ENCODE measurements at regions not wholly inside any gene's neighbourhood (a gene's known extent, or its start where the extent isn't known, plus 50 kb on each side); places are given as distances from the start of the nearest gene placed in this dataset.
"Not testable (repeated sequence)": the region's sequence is repeated elsewhere in the genome, so short reads cannot be mapped to it uniquely, and the experiment has no call there.

DNA sequence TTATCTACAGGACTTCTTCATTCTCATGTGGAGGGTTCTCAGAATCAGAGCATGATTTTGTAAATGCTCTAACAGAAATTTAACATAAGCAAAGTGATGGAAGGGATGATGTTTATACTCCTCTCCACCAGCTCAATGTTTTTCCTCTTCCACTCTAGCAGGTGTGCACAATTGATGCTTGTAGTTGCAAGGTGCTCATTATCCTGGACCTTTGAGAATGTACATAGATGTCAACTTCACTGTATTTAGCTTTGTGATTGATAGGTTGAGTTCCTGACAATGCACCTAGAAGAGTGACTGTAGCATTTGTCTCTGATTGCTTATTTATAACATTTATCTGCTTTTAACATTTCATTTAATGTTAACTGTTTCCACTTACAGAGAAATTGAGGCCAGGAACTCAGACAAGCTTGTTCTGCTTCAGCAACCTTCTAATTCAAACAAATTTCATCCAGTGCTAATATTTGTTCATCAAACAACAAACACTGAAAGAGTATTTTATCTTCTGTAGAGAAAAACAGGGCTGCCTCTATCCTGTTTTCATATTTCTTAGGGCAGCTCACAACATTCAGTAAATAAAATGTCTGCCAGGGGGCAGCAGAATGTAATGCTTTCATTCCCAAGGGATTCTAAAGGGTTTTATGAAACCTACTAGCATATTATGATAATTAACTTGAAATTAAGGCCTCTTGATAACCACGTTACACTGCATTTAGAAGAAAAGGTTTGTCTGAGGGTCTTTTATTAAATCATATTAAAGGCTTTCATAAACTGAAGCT is 127.9 kb upstream of the NOL4 start:
- no peak for DNase-seq (ENCODE audit: low read depth)

DNA sequence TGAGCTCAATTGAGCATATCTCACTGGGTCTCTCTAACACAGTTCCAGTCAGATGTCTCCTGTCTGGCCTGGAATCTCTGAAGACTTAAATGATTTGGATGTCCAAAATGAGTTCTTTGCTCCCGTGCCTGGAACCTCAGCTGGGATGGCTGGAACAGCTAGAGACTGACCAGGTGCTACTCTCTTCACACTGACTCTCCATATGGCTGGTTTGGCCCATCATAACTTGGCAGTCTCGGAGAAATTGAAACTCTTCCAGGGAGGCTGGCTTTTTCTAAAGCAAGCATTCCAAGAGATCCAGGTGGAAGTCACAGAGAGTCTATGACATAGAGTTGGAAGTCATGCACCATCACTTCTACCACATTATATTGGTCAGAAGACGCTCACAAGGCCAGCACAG is 129.6 kb upstream of the NOL4 start:
- DNase-seq (ENCODE audit: low read depth), result no peak

DNA sequence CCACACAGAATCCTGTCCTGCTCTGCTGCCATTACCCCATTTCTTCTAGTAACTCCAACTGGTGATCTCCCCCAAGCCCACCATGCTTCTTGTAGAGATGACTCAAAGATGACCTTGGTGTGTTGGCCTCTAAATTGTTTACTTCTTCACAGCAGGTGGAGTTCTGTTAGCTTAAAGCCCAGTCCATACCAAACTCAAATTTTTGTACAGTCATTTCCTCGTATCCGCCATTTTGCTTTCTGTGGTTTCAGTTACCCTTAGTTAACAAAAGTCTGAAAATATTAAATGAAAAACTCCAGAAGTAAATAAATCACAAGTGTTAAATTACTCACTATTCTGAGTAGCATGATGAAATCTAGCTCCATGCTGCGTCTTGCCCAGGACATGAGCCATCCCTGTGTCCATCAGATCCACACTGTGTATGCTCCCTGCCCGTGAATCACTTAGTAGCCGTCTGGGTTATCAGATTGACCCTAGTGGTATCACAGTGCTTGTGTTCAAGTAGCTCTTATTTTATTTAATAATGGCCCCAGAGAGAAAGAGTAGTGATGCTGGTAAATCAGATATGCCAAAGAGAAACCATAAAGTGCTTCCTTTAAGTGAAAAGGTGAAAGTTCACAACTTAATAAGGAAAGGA is 133.3 kb upstream of the NOL4 start:
- no peak for DNase-seq (ENCODE audit: low read depth)

DNA sequence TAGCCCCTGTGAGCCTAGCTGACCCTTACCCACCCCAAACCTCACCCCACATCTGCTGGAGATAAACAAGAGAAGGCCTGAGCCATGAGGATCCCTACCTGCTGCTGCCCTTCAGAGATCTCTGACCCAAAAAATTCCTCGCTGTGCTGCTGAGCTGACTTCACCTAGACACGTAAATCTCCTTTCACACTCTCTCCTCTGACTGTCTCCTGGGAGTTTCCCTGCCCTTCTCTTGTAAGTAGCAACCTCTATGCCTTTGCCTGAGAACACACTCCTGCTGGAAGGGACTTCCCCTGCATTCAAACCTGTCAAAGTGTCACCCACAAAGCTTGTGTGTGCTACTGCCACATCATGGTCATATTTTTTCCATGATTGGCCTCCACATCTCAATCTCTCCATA is 134.2 kb upstream of the NOL4 start:
- DNase-seq (ENCODE audit: low read depth), result no peak

DNA sequence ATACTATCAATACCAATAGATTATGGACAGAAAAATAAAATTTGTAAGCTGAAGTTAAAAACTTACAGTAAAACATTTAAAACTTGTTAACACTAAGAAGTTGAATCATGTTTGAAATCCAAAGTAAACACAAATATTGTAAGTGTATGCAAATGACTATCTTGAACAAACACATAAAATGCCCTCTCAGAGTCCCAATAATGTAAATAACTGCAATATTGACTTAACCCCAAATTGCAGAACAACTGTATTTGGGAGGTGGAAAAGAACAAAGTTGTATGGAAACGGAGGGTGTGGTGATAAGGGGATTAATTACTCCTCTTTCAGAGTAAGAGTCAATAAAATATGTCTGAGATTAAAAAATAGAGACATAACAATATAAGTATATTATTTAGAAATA is 140.0 kb upstream of the NOL4 start:
- no peak for DNase-seq (ENCODE audit: low read depth)

DNA sequence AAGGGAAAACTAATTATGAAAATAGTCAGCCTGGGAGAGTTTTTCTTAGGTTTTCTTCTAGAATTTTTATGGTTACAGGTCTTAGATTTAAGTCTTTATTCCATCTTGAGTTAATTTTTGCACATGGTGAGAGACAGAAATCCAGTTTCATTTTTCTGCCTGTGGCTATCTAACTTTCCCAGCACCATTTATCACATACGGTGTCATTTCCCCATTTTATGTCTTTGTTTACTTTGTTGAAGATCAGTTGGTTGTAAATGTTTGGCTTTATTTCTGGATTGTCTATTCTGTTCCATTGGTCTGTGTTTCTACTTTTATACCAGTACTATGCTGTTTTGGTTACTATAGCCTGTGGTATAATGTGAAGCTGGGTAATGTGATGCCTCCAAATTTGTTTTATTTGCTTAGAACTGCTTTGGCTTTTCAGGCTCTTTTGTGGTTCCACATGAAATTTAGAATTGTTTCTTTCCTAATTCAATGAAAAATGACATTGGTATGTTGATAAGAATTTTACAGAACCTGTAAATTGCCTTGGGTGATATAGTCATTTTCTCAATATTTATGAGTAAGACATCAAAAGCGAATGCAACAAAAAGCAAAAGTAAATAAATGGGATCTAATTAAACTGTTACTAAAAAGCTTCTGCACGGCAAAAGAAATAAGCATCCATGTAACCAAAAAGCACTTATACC is 146.1 kb upstream of the NOL4 start:
- no peak for DNase-seq (ENCODE audit: low read depth)

DNA sequence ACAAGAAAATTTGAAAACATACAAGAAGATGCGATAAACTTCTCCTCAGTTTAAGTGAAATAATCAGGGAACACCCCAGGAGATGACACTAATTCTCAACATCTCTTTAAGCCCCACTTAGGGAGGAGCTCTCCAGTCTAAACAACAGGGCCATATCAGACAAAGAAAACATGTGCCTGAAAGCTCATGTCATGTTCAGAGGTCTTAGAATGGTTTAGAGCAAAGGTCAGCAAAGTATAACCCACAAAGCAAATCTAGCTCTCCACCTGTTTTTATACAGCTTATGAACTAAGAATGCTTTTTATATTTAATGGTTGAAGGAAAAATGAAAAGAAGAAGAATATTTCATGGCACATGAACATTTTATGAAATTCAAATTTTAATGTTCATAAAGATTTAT is 155.6 kb upstream of the NOL4 start:
- DNase-seq (ENCODE audit: low read depth), result no peak

DNA sequence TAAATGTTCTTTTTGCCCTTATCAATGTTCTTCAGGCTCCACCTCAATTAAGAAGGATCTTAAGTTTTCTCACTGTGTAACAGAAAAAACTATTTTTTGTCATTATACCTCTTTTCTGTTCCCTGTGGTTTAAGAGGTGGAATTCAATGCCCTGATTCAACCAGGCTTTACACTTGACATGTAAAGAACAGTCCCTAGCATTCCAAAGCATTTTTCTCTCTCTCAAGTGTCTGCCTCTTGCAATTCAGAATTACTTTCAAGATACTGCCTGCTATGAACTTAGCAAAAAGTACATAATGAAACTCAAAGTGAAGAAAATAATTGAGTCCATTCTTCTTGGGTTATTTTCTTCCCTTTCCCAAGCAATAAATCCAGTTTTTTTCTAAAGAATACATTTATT is 160.6 kb upstream of the NOL4 start:
- no peak for DNase-seq (ENCODE audit: low read depth)

DNA sequence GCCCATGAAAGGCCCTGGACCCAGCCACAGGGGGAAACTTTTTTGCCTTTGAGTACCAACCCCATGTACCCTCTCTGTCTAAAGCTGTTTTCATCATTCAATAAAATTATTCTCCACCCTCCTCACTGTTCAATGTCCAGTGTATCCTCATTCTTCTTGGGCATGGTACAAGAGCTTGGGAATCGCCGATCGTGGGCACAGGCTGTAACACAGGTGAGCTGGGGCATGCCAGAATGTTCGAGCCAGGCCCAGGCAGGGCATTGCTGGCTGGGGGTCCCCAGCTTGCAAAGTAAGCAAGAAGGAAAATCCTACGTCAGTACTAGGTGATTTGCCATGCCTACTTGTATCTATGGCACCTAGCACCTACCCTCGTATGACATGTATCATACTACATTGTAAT is 162.1 kb upstream of the NOL4 start:
- no peak for DNase-seq (ENCODE audit: low read depth)

DNA sequence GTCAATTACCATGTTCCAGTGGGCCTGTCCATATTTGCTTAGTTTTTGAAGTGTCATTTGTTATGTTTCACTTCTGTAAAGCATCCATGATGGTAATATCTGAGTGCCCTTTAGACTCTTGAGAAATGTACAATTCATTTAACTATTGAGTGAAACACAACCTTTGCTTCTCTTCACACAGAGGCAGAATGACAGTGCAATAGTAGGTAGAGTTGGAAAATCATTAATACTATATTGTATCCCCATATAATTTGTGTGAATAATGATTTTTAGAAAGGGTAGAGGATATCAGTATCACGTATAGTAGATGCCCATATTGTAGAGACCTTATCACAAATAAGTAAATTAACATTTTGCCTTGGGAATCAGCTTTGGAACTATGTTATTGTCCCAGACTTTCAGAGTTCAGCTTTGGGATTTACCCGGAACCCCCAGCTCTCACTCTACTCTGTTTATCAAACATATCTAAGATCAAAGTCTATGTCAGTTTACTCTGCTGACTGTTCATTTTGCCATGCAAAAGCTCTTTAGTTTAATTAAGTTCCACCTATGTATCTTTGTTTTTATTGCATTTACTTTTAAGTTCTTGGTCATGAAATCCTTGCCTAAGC is 172.7 kb upstream of the NOL4 start:
- DNase-seq (ENCODE audit: low read depth), result no peak

DNA sequence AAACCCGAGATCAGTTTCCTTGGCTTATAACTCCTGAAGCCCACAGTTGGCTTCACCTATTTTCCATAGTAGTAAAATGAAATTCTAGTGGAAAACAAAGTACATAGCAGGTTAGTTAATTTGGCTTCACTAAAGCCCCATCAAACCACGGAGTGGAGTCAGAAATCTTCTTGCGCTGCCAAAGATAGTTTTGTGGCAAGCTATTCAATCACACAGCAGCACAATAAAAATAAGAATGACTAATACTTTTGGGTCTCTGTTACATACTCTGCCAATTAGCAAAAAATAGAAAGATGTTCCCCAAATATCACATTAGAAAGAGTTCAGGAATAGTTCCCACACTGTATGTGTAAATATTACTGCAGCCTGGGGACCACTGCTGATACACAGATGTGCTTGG is 175.2 kb upstream of the NOL4 start:
- no peak for DNase-seq (ENCODE audit: low read depth)

DNA sequence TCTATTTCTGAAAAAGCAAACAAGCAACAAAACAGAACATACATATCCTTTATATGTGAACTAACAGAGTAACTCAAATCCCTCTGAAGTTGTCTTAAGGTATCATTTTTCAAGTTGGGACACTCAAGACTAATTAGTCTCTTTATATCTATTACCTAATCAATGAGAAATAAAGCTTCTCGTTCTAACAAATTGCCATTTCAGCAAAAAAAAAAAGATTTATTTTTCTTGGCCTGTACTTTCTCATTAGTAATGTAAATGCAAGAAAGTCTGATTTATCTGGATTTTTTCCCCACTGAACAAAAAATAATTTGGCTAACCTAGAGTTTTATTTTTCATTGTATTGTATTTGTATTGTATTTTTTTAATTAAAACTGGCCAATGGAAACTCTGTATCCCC is 176.1 kb upstream of the NOL4 start:
- no peak for DNase-seq (ENCODE audit: low read depth)

DNA sequence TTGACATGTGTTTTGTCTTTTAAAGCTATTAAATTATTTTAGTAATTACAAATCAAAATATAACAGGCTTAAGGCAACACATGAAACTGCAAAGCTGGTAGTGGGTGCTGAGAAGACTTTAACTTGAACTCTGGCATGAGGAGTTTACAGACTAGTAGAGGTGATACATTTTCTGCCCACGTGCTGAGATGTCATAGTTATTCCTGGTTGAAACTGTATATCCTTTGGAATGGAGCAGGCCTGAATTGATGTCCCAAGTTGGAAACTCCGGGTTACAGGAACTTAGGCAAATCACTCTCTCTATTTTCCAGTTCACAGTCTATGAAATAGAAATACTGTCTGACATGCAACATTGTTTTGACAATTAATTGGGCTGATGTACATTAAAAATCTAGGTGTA is 177.1 kb upstream of the NOL4 start:
- DNase-seq (ENCODE audit: low read depth), result no peak

DNA sequence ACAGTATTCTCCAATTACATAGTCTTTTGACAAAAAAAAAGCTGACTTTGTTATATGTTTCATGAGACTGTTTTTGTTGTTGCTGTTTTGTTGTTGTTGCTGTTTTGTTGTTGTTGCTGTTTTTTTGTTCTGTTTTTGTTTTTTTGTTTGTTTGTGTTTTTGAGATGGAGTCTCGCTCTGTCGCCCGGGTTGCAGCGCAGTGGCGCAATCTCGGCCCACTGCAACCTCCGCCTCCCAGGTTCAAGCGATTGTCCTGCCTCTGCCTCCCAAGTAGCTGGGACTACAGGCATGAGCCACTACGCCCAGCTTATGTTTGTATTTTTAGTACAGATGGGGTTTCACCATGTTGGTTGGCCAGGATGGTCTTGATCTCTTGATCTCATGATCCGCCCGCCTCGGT is 182.8 kb upstream of the NOL4 start:
- not testable (repeated sequence) for DNase-seq (ENCODE audit: low read depth)

DNA sequence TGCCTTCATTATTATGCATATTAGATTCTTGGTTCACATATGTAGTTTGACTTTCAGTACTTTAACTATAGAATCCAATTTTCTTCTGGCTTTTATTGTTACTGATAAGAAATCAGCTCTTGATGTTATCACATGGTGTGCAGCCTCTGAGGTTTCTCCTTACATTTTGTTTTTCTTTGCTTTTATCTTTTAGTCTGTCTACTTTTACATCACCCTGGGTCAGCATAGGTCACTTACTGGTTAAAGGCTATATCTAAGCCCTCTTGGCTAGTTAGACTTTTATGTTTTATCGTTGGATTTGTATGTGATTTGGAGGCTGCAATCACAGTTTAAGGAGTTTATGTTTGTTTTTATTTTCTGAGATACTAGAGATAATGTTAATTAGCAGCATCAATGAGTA is 187.2 kb upstream of the NOL4 start:
- DNase-seq (ENCODE audit: low read depth), result no peak

DNA sequence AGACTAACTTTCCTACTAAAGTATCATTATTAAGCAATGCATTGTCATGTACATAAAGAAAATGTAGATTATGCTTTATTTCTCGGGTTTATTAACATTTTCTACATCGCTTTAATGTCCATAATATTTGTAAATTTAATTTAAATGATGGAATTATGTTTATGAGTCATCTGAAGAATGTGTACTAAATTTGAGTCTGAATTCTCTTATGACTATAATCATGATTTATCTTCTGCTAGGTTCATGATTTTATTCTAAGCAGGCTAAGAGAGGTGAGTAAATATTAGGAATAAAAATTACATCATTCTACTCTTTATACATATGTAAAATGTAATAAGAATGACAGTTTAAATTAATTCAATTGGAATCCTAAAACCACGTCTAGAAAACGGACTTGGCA is 206.3 kb upstream of the NOL4 start:
- DNase-seq (ENCODE audit: low read depth), result no peak

DNA sequence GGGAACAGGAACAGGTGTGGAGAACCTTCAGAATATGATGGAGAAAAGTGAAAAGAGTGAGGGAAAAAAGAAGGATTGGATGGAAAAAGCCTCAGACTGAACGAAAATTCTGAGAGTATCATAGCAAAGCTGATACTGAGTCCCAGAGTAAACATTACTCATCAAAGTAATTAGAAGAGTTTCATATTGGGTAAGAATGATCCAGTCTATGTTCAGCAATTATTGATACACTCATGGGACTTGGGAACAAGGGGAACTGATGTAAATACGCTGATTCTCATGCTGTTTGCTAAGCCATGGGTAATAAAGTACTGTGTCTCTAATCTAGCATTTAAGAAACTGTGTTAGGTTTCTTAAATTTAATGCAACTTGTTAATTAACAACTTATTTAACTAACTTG is 219.9 kb upstream of the NOL4 start:
- no peak for DNase-seq (ENCODE audit: low read depth)

DNA sequence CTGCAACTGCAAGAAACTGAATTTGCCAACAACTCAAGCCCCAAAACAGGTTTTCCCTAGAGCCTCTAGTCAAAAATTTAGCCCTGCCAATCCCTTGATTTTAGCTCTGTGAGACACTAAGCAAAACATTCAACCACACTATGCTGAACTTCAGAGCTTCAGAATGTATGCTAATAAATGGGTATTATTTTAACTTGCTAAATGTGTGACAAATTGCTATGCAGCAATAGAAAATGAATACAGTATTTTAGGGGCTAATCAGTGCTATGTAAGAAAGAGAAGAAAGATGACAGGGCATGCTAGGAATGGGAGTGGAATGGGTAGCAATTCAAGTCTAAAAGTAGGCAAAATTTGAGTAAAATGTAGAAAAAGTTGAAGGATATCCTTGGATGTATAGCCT is 223.9 kb upstream of the NOL4 start:
- DNase-seq (ENCODE audit: low read depth), result no peak

DNA sequence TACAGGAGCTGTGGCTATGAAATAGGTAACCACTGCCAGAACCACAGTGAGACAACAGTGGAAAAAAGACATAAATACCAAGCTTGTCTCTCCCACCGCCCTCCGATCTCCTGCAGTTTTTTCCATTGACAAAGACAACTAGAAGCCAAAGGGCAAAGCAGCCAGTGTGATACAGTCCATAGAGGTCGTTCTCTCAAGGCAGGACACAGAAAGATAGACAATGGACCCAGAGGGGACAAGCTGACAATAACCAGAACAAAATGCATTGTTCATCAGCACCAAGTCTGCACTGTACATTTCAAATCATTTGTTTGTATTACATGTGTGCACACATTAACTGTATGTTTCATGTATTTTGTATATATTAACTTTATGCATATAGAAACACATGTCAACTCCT is 233.0 kb upstream of the NOL4 start:
- no peak for DNase-seq (ENCODE audit: low read depth)

DNA sequence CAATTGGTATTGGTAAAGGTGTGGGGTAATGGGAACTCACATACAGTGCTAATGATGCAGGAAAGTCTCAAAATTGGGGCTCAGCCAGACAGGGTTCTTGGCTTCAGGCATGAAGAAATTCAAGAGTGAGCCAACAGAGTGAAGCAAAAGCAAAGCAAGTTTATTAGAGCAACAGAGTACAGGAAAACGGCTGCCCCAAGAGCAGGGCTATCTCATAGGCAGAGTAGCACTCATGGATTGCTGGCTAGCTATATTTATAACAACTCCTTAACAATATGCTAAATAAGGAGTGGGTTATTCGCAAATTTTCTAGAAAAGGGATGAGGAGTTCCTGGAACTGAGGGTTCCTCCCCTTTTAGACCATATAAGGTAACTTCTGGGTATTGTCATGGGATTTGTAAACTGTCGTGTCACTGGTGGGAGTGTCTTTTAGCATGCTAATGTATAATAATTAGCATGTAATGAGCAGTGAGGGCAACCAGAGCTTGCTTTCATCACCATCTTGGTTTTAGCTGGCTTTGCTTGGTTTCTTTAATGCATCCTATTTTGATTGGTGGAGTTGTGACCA is 233.8 kb upstream of the NOL4 start:
- DNase-seq (ENCODE audit: low read depth), result no peak

DNA sequence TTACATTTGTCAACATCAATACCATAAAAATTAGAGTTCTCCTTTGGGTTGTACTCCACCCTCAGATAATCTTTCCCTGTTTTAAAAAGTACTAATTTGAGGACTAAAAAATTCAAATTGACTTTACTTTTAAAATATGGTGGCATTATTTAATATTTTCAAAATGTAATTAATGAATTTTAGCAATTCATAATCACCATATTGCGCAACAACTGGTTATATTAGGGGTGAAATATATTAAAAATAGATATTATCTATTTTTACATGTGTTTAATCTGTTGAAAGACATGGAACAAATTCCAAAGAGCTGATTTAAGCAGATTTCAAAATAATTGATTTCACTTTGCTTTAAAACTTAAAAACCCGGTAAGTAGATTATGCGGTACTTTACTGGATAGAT is 236.6 kb upstream of the NOL4 start:
- DNase-seq (ENCODE audit: low read depth), result no peak

DNA sequence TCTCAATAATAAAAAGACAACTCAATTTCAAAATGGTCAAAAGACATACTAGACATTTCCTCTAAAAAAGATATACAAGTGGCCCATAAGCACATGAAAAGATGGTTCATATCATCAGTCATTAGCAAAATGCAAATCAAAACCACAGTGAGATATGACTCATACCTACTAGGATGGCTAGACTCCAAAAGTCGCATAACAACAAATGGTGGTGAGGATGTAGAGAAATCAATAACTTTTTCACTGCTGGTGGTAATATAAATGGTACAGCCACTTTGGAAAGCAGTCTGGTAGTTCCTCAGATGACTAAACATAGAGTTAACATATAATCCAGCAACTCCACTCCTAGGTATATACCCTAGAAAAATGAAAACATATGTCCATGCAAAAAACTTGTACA is 242.3 kb upstream of the NOL4 start:
- no peak for DNase-seq (ENCODE audit: low read depth)

All from fibroblast of the conjunctiva (primary cell).